ENCODE measurements at regions not wholly inside any gene's neighbourhood (a gene's known extent, or its start where the extent isn't known, plus 50 kb on each side); places are given as distances from the start of the nearest gene placed in this dataset.

GRCh38 chr2:215554689-215555498 lies 119.0 kb upstream of the FN1 start:
- H3K4me3 ChIP-seq: no peak overlapping the region
- SMC1A ChIA-PET (ENCODE audit: uncharacterized antibody, unreplicated experiment): interaction anchor here (1.0 to 2.0 kb wide), 6 partner anchors 10 to 127 kb away, joined by 3 to 8 read pairs (median 4); no protein-coding TSS in a partner anchor
- intact Hi-C loops (cut with micrococcal nuclease; ENCODE audit: unreplicated experiment) (no loop called here), in situ Hi-C loops (cut with MboI) (no loop called here)
- H3K4me2 ChIP-seq (ENCODE audit: control insufficient read depth, insufficient read depth): no peak overlapping the region
- POLR2A ChIA-PET: interaction anchor here (0.6 to 0.7 kb wide), 2 partner anchors 11 to 229 kb away, joined by 3 to 4 read pairs; no protein-coding TSS in a partner anchor
- H3K27ac ChIP-seq (ENCODE audit: control insufficient read depth, insufficient read depth): no peak overlapping the region
- ATAC-seq: no peak
- WGBS (ENCODE audit: insufficient coverage, insufficient replicate concordance, low lambda C conversion rate, missing lambda C conversion rate): 26% methylated on average over 5 of the region's 5 CpGs
- no peaks in the 10 kb centered on the region for H3K4me1 ChIP-seq (ENCODE audit: control insufficient read depth, insufficient read depth, low read length)
- no peaks in the 10 kb centered on the region for H3K27me3 ChIP-seq (replicated peaks in 1 of 2; ENCODE audit: control insufficient read depth in 2 of 2, insufficient read depth in 2 of 2, low read length in 1 of 2)
- no peak for DNase-seq (ENCODE audit: low read depth, low spot score)
- no peaks in the 10 kb centered on the region for H4K20me1 ChIP-seq (ENCODE audit: control insufficient read depth, insufficient read depth)
- H3K9ac ChIP-seq (ENCODE audit: control insufficient read depth, insufficient read depth, low read length): no peak overlapping the region
- RAD21 ChIA-PET (ENCODE audit: unreplicated experiment): interaction anchor here (0.9 to 1.3 kb wide), 4 partner anchors 110 to 366 kb away, joined by 3 to 4 read pairs (median 4); no protein-coding TSS in a partner anchor
- CTCF ChIA-PET: interaction anchor here (0.8 to 3.1 kb wide), 8 partner anchors 8 to 273 kb away, joined by 3 to 16 read pairs (median 4); no protein-coding TSS in a partner anchor
- no peak overlapping the region for H2AFZ ChIP-seq (ENCODE audit: control insufficient read depth, low read depth, low read length)
- no TSS peak for BruUV-seq (replicated peaks)
- no peak for FAIRE-seq
- H3K79me2 ChIP-seq (ENCODE audit: control insufficient read depth, insufficient read depth, low read length): no peaks in the 10 kb centered on the region
- no peaks in the 10 kb centered on the region for H3K36me3 ChIP-seq (ENCODE audit: control insufficient read depth in 2 of 2, insufficient read depth in 2 of 2, low read length in 1 of 2)
- H3K9me3 ChIP-seq (replicated peaks; ENCODE audit: control insufficient read depth, insufficient read depth, low read length): no peaks in the 10 kb centered on the region
- no peak for TF ChIP-seq SKIL (IDR thresholded peaks at IDR 0.05; ENCODE audit: low read depth, poor library complexity, severe bottlenecking)
- no peak for TF ChIP-seq ATF3 (IDR thresholded peaks at IDR 0.05; ENCODE audit: borderline replicate concordance, extremely low read depth, low read depth, low read length)
- no peak for TF ChIP-seq MXI1 (IDR thresholded peaks at IDR 0.05; ENCODE audit: low read depth, low read length)
- TF ChIP-seq RAD51 (IDR thresholded peaks at IDR 0.05): no peak
- TF ChIP-seq CUX1 (IDR thresholded peaks at IDR 0.05; ENCODE audit: insufficient replicate concordance, low read depth, low read length): no peak
- TF ChIP-seq EP300 (IDR thresholded peaks at IDR 0.05; ENCODE audit: borderline replicate concordance in 1 of 2, control insufficient read depth in 1 of 2, low read depth in 2 of 2, low read length in 2 of 2): no peak
- no peak for TF ChIP-seq ESRRA (IDR thresholded peaks at IDR 0.05; ENCODE audit: low read length)
- TF ChIP-seq NR2F1 (conservative IDR thresholded peaks at IDR 0.05): no peak
- TF ChIP-seq LARP7 (IDR thresholded peaks at IDR 0.05): no peak
- no peak for TF ChIP-seq TBL1XR1 (IDR thresholded peaks at IDR 0.05; ENCODE audit: low read depth, low read length)
- TF ChIP-seq STAT3 (IDR thresholded peaks at IDR 0.05; ENCODE audit: low read depth, low read length): no peak
- TF ChIP-seq BACH1 (IDR thresholded peaks at IDR 0.05; ENCODE audit: borderline replicate concordance): no peak
- TF ChIP-seq CHD1 (IDR thresholded peaks at IDR 0.05; ENCODE audit: low read depth, low read length): no peak
